Astrocyte of the cerebellum (primary cell): ENCODE measurements at regions not wholly inside any gene's neighbourhood (a gene's known extent, or its start where the extent isn't known, plus 50 kb on each side); places are given as distances from the start of the nearest gene placed in this dataset.

Experiments
- DNase-seq: peaks from one replicate; pipeline ENCODE4 v3.0.0-alpha.2; 2011; ENCODE audit warnings: low read depth
- H3K4me3 ChIP-seq: 2 replicates; pipeline ENCODE4 v1.5.1; 2011; ENCODE audit warnings: mild to moderate bottlenecking, low read depth, low read length, moderate library complexity
- in situ Hi-C: cut with HindIII; loops from 2 replicates; pipeline ENCODE4 v1.10.0; 2017; ENCODE audit warnings: low sequenced_read_pairs
- TF ChIP-seq, protein P1 (sequence below): IDR thresholded peaks from 2 replicates; pipeline ENCODE4 v1.5.1; 2012; ENCODE audit warnings: low read length, low read depth, moderate library complexity, mild to moderate bottlenecking; ENCODE audit errors: missing control alignments

DNA sequence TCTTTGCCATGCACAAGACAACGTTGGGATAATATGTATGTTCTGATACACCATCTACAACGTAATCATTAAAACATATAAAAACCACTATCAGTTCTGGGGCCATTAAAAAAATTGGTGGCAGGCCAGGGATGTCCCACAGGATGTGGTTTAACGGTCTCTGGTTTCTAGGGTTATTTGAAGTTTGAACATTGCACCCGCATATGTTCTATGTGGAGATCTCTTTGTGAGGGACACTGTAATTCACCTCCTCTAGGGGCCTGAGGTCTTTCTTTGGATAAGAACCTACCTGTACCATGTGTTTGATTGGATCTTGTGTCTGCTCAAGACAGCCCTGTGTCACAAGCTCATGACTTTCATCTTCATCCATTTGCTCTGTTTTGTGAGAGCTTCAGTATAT is 73.2 kb downstream of the GGTLC2 start:
- in situ Hi-C loops = no loop called here
- H3K4me3 ChIP-seq = no peak overlapping the region
- no peak for DNase-seq
- TF ChIP-seq, protein P1, sequence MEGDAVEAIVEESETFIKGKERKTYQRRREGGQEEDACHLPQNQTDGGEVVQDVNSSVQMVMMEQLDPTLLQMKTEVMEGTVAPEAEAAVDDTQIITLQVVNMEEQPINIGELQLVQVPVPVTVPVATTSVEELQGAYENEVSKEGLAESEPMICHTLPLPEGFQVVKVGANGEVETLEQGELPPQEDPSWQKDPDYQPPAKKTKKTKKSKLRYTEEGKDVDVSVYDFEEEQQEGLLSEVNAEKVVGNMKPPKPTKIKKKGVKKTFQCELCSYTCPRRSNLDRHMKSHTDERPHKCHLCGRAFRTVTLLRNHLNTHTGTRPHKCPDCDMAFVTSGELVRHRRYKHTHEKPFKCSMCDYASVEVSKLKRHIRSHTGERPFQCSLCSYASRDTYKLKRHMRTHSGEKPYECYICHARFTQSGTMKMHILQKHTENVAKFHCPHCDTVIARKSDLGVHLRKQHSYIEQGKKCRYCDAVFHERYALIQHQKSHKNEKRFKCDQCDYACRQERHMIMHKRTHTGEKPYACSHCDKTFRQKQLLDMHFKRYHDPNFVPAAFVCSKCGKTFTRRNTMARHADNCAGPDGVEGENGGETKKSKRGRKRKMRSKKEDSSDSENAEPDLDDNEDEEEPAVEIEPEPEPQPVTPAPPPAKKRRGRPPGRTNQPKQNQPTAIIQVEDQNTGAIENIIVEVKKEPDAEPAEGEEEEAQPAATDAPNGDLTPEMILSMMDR = no peak

DNA sequence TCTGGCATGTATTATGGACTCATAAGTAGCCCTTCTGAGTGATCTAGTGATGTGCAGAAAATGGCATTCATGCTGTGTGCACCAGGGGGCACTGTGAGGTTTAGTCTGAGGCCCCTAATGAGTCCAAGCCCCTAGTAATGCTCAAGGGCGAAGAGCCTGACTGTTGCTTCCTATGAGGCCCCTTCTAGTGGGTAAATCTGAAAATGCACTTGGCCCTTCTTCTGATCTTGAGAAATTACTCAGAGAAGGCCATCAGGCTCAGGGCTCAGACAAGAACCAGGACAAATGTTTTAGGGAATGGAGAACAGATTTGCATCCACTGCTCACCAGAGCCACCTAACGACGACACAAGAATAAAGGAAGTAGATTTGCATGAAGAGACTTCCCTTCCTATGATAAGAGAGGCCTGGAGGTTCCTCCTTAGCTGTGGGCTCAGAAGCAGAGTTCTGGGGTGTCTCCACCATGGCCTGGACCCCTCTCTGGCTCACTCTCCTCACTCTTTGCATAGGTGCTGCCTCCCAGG is 75.8 kb downstream of the GGTLC2 start:
- TF ChIP-seq, protein P1 = peak; percentile 52
- in situ Hi-C loops = no loop called here
- no peak overlapping the region for H3K4me3 ChIP-seq
- no peak for DNase-seq

DNA sequence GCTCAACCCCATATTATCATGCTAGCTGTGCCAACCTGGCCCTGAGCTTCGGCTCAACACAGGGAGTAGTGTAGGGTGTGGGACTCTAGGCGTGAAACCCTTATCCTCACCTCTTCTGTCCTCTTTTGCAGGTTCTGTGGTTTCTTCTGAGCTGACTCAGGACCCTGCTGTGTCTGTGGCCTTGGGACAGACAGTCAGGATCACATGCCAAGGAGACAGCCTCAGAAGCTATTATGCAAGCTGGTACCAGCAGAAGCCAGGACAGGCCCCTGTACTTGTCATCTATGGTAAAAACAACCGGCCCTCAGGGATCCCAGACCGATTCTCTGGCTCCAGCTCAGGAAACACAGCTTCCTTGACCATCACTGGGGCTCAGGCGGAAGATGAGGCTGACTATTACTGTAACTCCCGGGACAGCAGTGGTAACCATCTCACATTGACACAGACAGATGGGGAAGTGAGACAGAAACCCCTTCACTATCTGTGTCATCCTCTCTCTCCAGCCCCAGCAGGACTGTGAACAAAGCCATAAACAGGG is 76.4 kb downstream of the GGTLC2 start:
- in situ Hi-C loops = no loop called here
- TF ChIP-seq, protein P1 = no peak

DNA sequence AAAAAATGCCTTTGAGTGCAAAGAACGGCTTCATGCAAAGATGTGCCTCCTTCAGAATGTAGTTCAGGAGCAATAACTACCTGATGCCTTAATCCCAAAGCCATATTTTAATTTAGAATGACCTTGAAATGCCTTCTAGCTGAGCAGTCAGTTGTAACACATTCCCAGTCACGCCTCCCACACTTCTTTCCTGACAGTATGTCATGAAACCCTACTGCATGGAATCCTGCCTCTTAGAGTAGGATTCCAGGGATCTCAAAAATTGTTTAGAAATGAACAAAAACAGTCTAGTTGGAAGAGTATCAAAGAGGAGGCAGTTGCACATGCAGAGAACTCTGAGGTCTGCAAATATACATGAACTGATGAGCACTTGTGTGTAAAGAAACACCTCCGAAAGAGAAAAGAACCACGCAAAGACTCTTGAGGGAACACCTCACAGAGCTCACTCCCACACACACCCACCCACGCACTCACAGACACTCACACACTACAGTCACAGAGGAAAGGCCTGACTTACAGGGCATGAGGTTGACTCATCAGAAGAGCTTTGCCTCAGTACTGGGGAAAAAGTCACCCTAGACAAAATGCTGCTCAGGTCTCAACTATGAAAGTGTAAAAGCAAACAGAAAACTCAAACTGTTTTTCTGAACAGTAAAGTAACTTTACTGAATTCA is 77.4 kb downstream of the GGTLC2 start:
- TF ChIP-seq, protein P1 = no peak
- DNase-seq = no peak
- in situ Hi-C loops = no loop called here
- no peak overlapping the region for H3K4me3 ChIP-seq

More for the DNA sequence above, 76.4 kb downstream of the GGTLC2 start:
- no peak for DNase-seq
- H3K4me3 ChIP-seq = no peak overlapping the region

DNA sequence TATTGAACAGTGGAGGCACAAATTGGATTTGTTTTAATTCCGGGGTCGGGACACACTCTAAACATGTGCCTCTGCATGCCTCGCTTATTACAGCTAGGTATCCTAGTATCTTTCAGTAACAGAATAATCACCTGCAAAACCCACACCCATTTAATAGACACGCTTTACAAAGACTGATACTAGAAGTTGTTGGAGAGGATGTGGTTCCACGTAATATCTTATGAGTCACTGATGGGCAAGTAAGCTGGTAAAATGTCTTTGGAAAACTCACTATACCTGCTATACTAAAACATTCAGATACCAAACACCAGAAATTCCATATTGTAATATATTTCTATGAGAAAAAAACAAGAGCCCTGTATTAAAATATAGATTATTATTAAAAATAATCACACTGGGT is 84.0 kb downstream of the GGTLC2 start:
- in situ Hi-C loops = no loop called here
- TF ChIP-seq, protein P1 = no peak
- DNase-seq = no peak
- no peak overlapping the region for H3K4me3 ChIP-seq

DNA sequence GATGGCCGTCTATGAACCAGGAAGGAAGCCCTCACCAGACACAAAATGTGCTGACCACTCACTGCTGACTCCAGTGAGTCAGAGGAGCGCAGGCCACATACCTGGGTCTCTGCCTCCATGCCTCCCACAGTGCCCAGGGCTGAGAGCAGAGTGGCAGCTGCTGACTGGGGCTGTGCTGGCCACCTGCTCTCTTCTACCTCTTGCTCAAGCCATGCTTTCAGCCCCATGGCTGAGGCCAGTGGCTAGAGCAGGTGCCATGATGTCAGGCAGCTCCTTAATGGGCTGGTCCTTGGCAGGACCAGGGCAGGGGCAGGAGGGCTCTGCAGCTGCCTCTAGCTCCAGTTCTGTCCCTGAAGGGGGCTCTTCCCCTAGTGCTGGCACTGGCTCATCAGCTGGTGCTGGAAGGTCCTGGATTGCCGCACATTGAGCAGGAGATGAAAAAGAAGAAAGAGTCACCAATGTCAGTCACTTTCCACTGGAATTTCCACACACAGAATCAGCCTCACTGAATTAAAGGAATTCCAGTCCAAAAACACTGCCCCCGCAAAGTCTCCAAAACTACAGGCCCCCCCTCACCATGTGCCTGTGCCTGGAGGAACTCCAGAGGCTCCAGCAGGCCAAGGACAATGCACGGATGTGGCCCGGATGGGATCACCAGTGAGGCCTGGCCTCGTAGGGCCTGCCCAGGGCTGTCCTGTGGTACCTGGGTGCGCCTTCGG is 86.4 kb downstream of the GGTLC2 start:
- in situ Hi-C loops = no loop called here
- no peak overlapping the region for H3K4me3 ChIP-seq
- TF ChIP-seq, protein P1 = no peak
- no peak for DNase-seq
